ENCODE measurements at regions not wholly inside any gene's neighbourhood (a gene's known extent, or its start where the extent isn't known, plus 50 kb on each side); places are given as distances from the start of the nearest gene placed in this dataset.
"Not testable (repeated sequence)": the region's sequence is repeated elsewhere in the genome, so short reads cannot be mapped to it uniquely, and the experiment has no call there.

GRCh38 chr1:224791362-224791941, 138.0 kb upstream of the DNAH14 start:
- ATAC-seq (no peak), DNase-seq (no peak)
- intact Hi-C loops (cut with micrococcal nuclease) = no loop called here

- ATAC-seq (no peak), DNase-seq (no peak)
- intact Hi-C loops (cut with micrococcal nuclease) = no loop called here
Measured at GRCh38 chr1:224795591-224795990, 133.9 kb upstream of the DNAH14 start.

- intact Hi-C loops (cut with micrococcal nuclease) = no loop called here
- ATAC-seq (no peak), DNase-seq (no peak)
Measured at GRCh38 chr1:224799083-224799482, 130.4 kb upstream of the DNAH14 start.

GRCh38 chr1:224800486-224801119, 128.9 kb upstream of the DNAH14 start:
- no peak for ATAC-seq
- DNase-seq = no peak
- intact Hi-C loops (cut with micrococcal nuclease) = no loop called here

- intact Hi-C loops (cut with micrococcal nuclease) = no loop called here
- DNase-seq = no peak
Measured at GRCh38 chr1:224801844-224802490, 127.5 kb upstream of the DNAH14 start.

GRCh38 chr1:224802617-224803016, 126.9 kb upstream of the DNAH14 start:
- no peak for ATAC-seq
- no peak for DNase-seq
- intact Hi-C loops (cut with micrococcal nuclease) = no loop called here

More at GRCh38 chr1:224801844-224802490, 127.5 kb upstream of the DNAH14 start:
- ATAC-seq = no peak

- DNase-seq = no peak
- ATAC-seq = no peak
- intact Hi-C loops (cut with micrococcal nuclease) = no loop called here
Measured at GRCh38 chr1:224804220-224804619, 125.3 kb upstream of the DNAH14 start.

GRCh38 chr1:224805889-224806288, 123.6 kb upstream of the DNAH14 start:
- intact Hi-C loops (cut with micrococcal nuclease) = no loop called here
- DNase-seq (no peak), ATAC-seq (no peak)

- DNase-seq (no peak), ATAC-seq (no peak)
Measured at GRCh38 chr1:224809137-224809536, 120.3 kb upstream of the DNAH14 start.

GRCh38 chr1:224809613-224810012, 119.9 kb upstream of the DNAH14 start:
- DNase-seq (no peak), ATAC-seq (no peak)
- intact Hi-C loops (cut with micrococcal nuclease) = no loop called here

More at GRCh38 chr1:224809137-224809536, 120.3 kb upstream of the DNAH14 start:
- intact Hi-C loops (cut with micrococcal nuclease) = no loop called here

- intact Hi-C loops (cut with micrococcal nuclease) = no loop called here
- ATAC-seq (no peak), DNase-seq (no peak)
Measured at GRCh38 chr1:224811564-224811963, 117.9 kb upstream of the DNAH14 start.

GRCh38 chr1:224815647-224816046, 113.8 kb upstream of the DNAH14 start:
- ATAC-seq = no peak
- DNase-seq = no peak
- intact Hi-C loops (cut with micrococcal nuclease) = no loop called here

GRCh38 chr1:224816062-224816461, 113.4 kb upstream of the DNAH14 start:
- DNase-seq (no peak), ATAC-seq (no peak)
- intact Hi-C loops (cut with micrococcal nuclease) = no loop called here

GRCh38 chr1:224817382-224817781, 112.1 kb upstream of the DNAH14 start:
- intact Hi-C loops (cut with micrococcal nuclease) = no loop called here

GRCh38 chr1:224819861-224820260, 109.6 kb upstream of the DNAH14 start:
- intact Hi-C loops (cut with micrococcal nuclease) = no loop called here
- DNase-seq (no peak), ATAC-seq (no peak)

More at GRCh38 chr1:224817382-224817781, 112.1 kb upstream of the DNAH14 start:
- ATAC-seq (no peak), DNase-seq (no peak)

- DNase-seq = no peak
- intact Hi-C loops (cut with micrococcal nuclease) = no loop called here
- ATAC-seq = no peak
Measured at GRCh38 chr1:224820341-224820740, 109.1 kb upstream of the DNAH14 start.

GRCh38 chr1:224821751-224822150, 107.7 kb upstream of the DNAH14 start:
- intact Hi-C loops (cut with micrococcal nuclease); ATAC-seq; DNase-seq: not testable (repeated sequence)

- no peak for DNase-seq
- no peak for ATAC-seq
- intact Hi-C loops (cut with micrococcal nuclease) = no loop called here
Measured at GRCh38 chr1:224825525-224826000, 103.9 kb upstream of the DNAH14 start.

GRCh38 chr1:224828691-224829090, 100.8 kb upstream of the DNAH14 start:
- DNase-seq (no peak), ATAC-seq (no peak)
- intact Hi-C loops (cut with micrococcal nuclease) = no loop called here

- intact Hi-C loops (cut with micrococcal nuclease) = no loop called here
Measured at GRCh38 chr1:224831501-224831900, 98.0 kb upstream of the DNAH14 start.

More at GRCh38 chr1:224831501-224831900, 98.0 kb upstream of the DNAH14 start:
- no peak for ATAC-seq
- DNase-seq = no peak

Data from left ventricle myocardium superior (tissue), 1 donor.